VCaP (cell line): ENCODE measurements at regions not wholly inside any gene's neighbourhood (a gene's known extent, or its start where the extent isn't known, plus 50 kb on each side); places are given as distances from the start of the nearest gene placed in this dataset.

Experiments
- H3K27ac ChIP-seq: fragments of 450-650 bp; 2 replicates; pipeline ENCODE4 v1.5.1; 2017
- TF ChIP-seq, protein P1 (sequence below): fragments of 450-650 bp; conservative IDR thresholded peaks from 2 replicates; pipeline ENCODE4 v1.5.1; 2017; ENCODE audit warnings: mild to moderate bottlenecking, moderate library complexity

- H3K27ac ChIP-seq, result no peak overlapping the region
- TF ChIP-seq, protein P1, sequence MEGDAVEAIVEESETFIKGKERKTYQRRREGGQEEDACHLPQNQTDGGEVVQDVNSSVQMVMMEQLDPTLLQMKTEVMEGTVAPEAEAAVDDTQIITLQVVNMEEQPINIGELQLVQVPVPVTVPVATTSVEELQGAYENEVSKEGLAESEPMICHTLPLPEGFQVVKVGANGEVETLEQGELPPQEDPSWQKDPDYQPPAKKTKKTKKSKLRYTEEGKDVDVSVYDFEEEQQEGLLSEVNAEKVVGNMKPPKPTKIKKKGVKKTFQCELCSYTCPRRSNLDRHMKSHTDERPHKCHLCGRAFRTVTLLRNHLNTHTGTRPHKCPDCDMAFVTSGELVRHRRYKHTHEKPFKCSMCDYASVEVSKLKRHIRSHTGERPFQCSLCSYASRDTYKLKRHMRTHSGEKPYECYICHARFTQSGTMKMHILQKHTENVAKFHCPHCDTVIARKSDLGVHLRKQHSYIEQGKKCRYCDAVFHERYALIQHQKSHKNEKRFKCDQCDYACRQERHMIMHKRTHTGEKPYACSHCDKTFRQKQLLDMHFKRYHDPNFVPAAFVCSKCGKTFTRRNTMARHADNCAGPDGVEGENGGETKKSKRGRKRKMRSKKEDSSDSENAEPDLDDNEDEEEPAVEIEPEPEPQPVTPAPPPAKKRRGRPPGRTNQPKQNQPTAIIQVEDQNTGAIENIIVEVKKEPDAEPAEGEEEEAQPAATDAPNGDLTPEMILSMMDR, result no peak
Observed at GRCh38 chr4:137310593-137311490, 221.5 kb downstream of the PCDH18 start.

DNA sequence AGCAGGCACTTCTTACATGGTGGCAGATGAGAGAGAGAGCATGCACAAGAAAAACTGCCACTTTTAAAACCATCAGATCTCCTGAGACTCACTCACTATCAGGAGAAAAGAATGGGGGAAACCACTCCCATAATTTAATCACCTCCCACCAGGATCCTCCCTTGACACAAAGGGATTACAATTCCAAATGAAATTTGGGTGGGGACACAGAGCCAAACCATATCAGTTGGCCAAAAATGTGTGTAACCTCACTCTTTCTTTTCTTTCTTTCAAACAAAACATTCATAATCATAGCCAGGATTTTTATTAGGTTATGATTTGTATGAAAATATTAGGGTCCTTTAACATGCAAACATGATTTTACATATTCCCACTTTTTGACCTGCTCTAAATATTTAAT, 222.1 kb downstream of the PCDH18 start:
- TF ChIP-seq, protein P1, result no peak
- no peak overlapping the region for H3K27ac ChIP-seq

- TF ChIP-seq, protein P1, result no peak
- no peak overlapping the region for H3K27ac ChIP-seq
Observed at GRCh38 chr4:137309424-137309823, 222.9 kb downstream of the PCDH18 start.

DNA sequence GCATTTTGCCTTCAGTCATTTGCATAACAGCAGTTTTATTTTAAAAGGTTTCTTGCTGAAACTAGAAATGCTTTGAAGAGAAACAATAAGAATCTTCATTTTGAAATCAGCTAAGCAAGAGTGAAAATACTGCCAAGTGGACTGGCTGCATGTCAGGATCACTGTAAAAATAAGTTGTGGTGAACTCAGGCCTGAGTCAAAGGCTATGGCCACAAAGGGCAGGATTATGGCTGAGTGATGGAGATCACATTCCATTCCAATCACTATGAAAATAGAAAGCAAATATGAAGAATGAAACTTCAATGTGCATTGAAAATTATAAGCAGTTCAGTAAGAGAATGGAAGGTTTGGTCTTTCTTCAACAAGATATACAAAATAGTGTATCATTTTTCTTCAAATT, 224.5 kb downstream of the PCDH18 start:
- no peak overlapping the region for H3K27ac ChIP-seq
- TF ChIP-seq, protein P1, result no peak

- no peak overlapping the region for H3K27ac ChIP-seq
- TF ChIP-seq, protein P1, result no peak
Observed at GRCh38 chr4:137300776-137301175, 231.5 kb downstream of the PCDH18 start.

DNA sequence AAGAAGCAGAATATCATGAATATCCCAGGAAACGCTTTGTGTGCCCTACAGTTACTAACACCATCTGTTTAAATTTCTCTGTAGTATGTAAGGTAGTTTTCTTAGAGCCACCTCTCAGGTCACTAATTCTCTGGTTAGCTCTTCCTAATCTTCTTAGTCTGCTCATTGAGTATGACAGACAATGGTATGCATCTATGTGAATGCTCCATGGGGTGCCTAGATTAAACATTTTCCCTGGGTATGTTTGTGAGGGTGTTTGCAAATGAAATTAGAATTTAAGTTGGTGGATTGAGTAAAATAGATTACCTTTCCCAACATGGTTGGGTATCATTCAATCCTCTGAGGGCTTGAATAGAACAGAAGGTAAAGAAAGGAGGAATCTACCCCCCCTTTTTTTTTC, 233.0 kb downstream of the PCDH18 start:
- TF ChIP-seq, protein P1, result no peak
- no peak overlapping the region for H3K27ac ChIP-seq

- TF ChIP-seq, protein P1, result no peak
Observed at GRCh38 chr4:137293281-137293680, 239.0 kb downstream of the PCDH18 start.

More at GRCh38 chr4:137293281-137293680, 239.0 kb downstream of the PCDH18 start:
- no peak overlapping the region for H3K27ac ChIP-seq
